ENCODE measurements at regions not wholly inside any gene's neighbourhood (a gene's known extent, or its start where the extent isn't known, plus 50 kb on each side); places are given as distances from the start of the nearest gene placed in this dataset.
"Not testable (repeated sequence)": the region's sequence is repeated elsewhere in the genome, so short reads cannot be mapped to it uniquely, and the experiment has no call there.

GRCh38 chrX:116321711-116322110 lies 114.7 kb upstream of the SLC6A14 start:
- Histone ChIP-seq H4K20me1 (no peaks in the 10 kb centered on the region), H3K9me3 (replicated peaks in 1 of 11) (no peaks in the 10 kb centered on the region), H3K27me3 (peaks cover 0 to 43% (median 23%) of the 10 kb centered on the region in 11 experiments; a peak in 16 of 22 replicates), H3K36me3 (no peaks in the 10 kb centered on the region), H3K27ac (no peak overlapping the region), H3K9ac (no peak overlapping the region), H3K4me3 (no peak overlapping the region), H3K4me2 (no peak overlapping the region), H3K4me1 (no peaks in the 10 kb centered on the region)
- TF ChIP-seq Cebpa-rat (IDR thresholded peaks at IDR 0.05) = no peak

- not testable (repeated sequence) for H3K9ac ChIP-seq; H3K27ac ChIP-seq; H4K20me1 ChIP-seq; H3K36me3 ChIP-seq; H3K4me2 ChIP-seq; H3K4me3 ChIP-seq; H3K9me3 ChIP-seq (replicated peaks in 1 of 11); H3K4me1 ChIP-seq
- peaks cover 0 to 58% (median 29%) of the 10 kb centered on the region in 11 experiments; a peak in 19 of 22 replicates for H3K27me3 ChIP-seq
Observed at GRCh38 chrX:116332026-116332425, 104.4 kb upstream of the SLC6A14 start.

- H4K20me1 ChIP-seq, H3K9ac ChIP-seq, H3K4me3 ChIP-seq, H3K27ac ChIP-seq, H3K4me2 ChIP-seq, H3K4me1 ChIP-seq, H3K36me3 ChIP-seq: not testable (repeated sequence)
- Histone ChIP-seq H3K9me3 (replicated peaks in 1 of 11) (peaks cover 0 to 30% (median 5%) of the 10 kb centered on the region in 11 experiments; a peak in 12 of 22 replicates), H3K27me3 (peaks cover 3 to 54% (median 33%) of the 10 kb centered on the region in 11 experiments; a peak in 19 of 22 replicates)
Observed at GRCh38 chrX:116334797-116335196, 101.6 kb upstream of the SLC6A14 start.

GRCh38 chrX:116339407-116339806 lies 97.0 kb upstream of the SLC6A14 start:
- Histone ChIP-seq H3K4me2 (no peak overlapping the region), H3K27me3 (peaks cover 0 to 38% (median 18%) of the 10 kb centered on the region in 11 experiments; a peak in 16 of 22 replicates), H4K20me1 (no peaks in the 10 kb centered on the region), H3K4me3 (no peak overlapping the region), H3K4me1 (no peaks in the 10 kb centered on the region), H3K36me3 (no peaks in the 10 kb centered on the region), H3K27ac (no peak overlapping the region), H3K9me3 (replicated peaks in 1 of 11) (peaks cover 0 to 27% (median 6%) of the 10 kb centered on the region in 11 experiments; a peak in 11 of 22 replicates), H3K9ac (no peak overlapping the region)
- no peak for TF ChIP-seq Cebpa-rat (IDR thresholded peaks at IDR 0.05)

DNA sequence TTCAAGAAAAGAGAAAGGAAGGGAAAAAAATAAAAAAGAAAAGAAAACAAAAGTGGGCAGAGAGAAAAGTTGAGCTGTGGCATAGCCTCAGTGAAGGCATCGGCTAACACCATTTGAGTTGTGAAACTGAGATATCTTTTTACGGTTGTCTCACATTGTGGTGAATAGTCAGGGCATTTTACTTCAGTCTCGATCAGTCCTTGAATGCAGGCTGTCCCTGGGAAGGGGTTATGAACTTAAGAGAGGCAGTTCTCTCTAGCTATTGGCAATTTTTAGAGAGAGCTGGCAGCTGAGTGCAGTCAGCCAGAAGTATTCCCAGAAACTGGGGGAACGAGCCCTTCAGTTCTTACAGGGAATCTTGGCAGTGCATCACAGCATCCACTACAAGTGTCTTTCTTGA lies 93.5 kb upstream of the SLC6A14 start:
- Histone ChIP-seq H4K20me1 (no peaks in the 10 kb centered on the region), H3K9ac (no peak overlapping the region), H3K4me2 (no peak overlapping the region), H3K36me3 (no peaks in the 10 kb centered on the region), H3K27me3 (peaks cover 10 to 50% (median 28%) of the 10 kb centered on the region in 11 experiments; a peak in 21 of 22 replicates), H3K4me1 (peaks cover 0 to 15% (median 5%) of the 10 kb centered on the region in 10 experiments; a peak in 9 of 20 replicates), H3K9me3 (replicated peaks in 1 of 11) (peaks cover 0 to 20% (median 6%) of the 10 kb centered on the region in 11 experiments; a peak in 11 of 22 replicates), H3K4me3 (no peak overlapping the region), H3K27ac (no peak overlapping the region)
- TF ChIP-seq Cebpa-rat (IDR thresholded peaks at IDR 0.05) = no peak

GRCh38 chrX:116345958-116346357 lies 90.4 kb upstream of the SLC6A14 start:
- H3K36me3 ChIP-seq = no peaks in the 10 kb centered on the region
- no peak for TF ChIP-seq Cebpa-rat (IDR thresholded peaks at IDR 0.05)

GRCh38 chrX:116357329-116357728 lies 79.1 kb upstream of the SLC6A14 start:
- no peaks in the 10 kb centered on the region for H4K20me1 ChIP-seq
- peaks cover 0 to 46% (median 11%) of the 10 kb centered on the region in 11 experiments; a peak in 15 of 22 replicates for H3K27me3 ChIP-seq
- no peak overlapping the region for H3K4me2 ChIP-seq
- no peaks in the 10 kb centered on the region for H3K36me3 ChIP-seq
- H3K9ac ChIP-seq = no peak overlapping the region
- peaks cover 0 to 14% (median 0%) of the 10 kb centered on the region in 11 experiments; a peak in 5 of 22 replicates for H3K9me3 ChIP-seq (replicated peaks in 1 of 11)
- no peak for TF ChIP-seq Cebpa-rat (IDR thresholded peaks at IDR 0.05)
- H3K27ac ChIP-seq = no peak overlapping the region
- H3K4me3 ChIP-seq = no peak overlapping the region
- peaks cover 0 to 9% (median 0%) of the 10 kb centered on the region in 10 experiments; a peak in 6 of 20 replicates for H3K4me1 ChIP-seq

More at GRCh38 chrX:116345958-116346357, 90.4 kb upstream of the SLC6A14 start:
- Histone ChIP-seq H3K4me1 (peaks cover 0 to 30% (median 9%) of the 10 kb centered on the region in 10 experiments; a peak in 9 of 20 replicates), H4K20me1 (no peaks in the 10 kb centered on the region), H3K27ac (no peak overlapping the region), H3K4me2 (no peak overlapping the region), H3K9me3 (replicated peaks in 1 of 11) (no peaks in the 10 kb centered on the region), H3K27me3 (peaks cover 11 to 63% (median 46%) of the 10 kb centered on the region in 11 experiments; a peak in 20 of 22 replicates), H3K4me3 (no peak overlapping the region), H3K9ac (no peak overlapping the region)

GRCh38 chrX:116378961-116379360 lies 57.4 kb upstream of the SLC6A14 start:
- H3K9me3 ChIP-seq (replicated peaks in 1 of 11) = no peaks in the 10 kb centered on the region
- no peaks in the 10 kb centered on the region for H4K20me1 ChIP-seq
- peaks cover 0 to 49% (median 5%) of the 10 kb centered on the region in 11 experiments; a peak in 11 of 22 replicates for H3K27me3 ChIP-seq
- no peaks in the 10 kb centered on the region for H3K36me3 ChIP-seq
- H3K4me2 ChIP-seq = no peak overlapping the region
- H3K27ac ChIP-seq = no peak overlapping the region
- no peak for TF ChIP-seq Cebpa-rat (IDR thresholded peaks at IDR 0.05)
- H3K4me1 ChIP-seq = no peaks in the 10 kb centered on the region
- H3K4me3 ChIP-seq = no peak overlapping the region
- no peak overlapping the region for H3K9ac ChIP-seq

- no peaks in the 10 kb centered on the region for H4K20me1 ChIP-seq
- peaks cover 0 to 56% (median 11%) of the 10 kb centered on the region in 11 experiments; a peak in 14 of 22 replicates for H3K27me3 ChIP-seq
- peak in 8 of 11 experiments; percentile 8 to 74 (median 57); a peak in 9 of 22 replicates for TF ChIP-seq Cebpa-rat (IDR thresholded peaks at IDR 0.05)
- no peaks in the 10 kb centered on the region for H3K36me3 ChIP-seq
- H3K4me3 ChIP-seq = no peak overlapping the region
- H3K27ac ChIP-seq = no peak overlapping the region
- no peaks in the 10 kb centered on the region for H3K9me3 ChIP-seq (replicated peaks in 1 of 11)
- no peaks in the 10 kb centered on the region for H3K4me1 ChIP-seq
- H3K9ac ChIP-seq = no peak overlapping the region
- no peak overlapping the region for H3K4me2 ChIP-seq
Observed at GRCh38 chrX:116379854-116380253, 56.6 kb upstream of the SLC6A14 start.

GRCh38 chrX:116384406-116384954 lies 51.9 kb upstream of the SLC6A14 start:
- no peak overlapping the region for H3K4me3 ChIP-seq
- no peaks in the 10 kb centered on the region for H3K9me3 ChIP-seq (replicated peaks in 1 of 11)
- no peak for TF ChIP-seq Cebpa-rat (IDR thresholded peaks at IDR 0.05)
- H3K9ac ChIP-seq = no peak overlapping the region
- no peaks in the 10 kb centered on the region for H3K36me3 ChIP-seq
- H3K4me1 ChIP-seq = no peaks in the 10 kb centered on the region
- H3K4me2 ChIP-seq = no peak overlapping the region
- H3K27ac ChIP-seq = no peak overlapping the region
- H4K20me1 ChIP-seq = no peaks in the 10 kb centered on the region
- H3K27me3 ChIP-seq = peaks cover 10 to 59% (median 37%) of the 10 kb centered on the region in 11 experiments; a peak in 18 of 22 replicates

Measured in BLaER1 treated with 17β-estradiol and CSF1 and Interleukin-3, amounts not matched to agents 10 nM and 100 nM (cell line).